HepG2 (cell line): ENCODE measurements at regions not wholly inside any gene's neighbourhood (a gene's known extent, or its start where the extent isn't known, plus 50 kb on each side); places are given as distances from the start of the nearest gene placed in this dataset.

Experiments used
- ATAC-seq: fragments of 200-7000 bp; cut with Tn5 transposase; 3 replicates; pipeline ENCODE4 v1.9.1; 2020; ENCODE audit warnings: mild to moderate bottlenecking, moderate library complexity
- BruUV-seq: library from RNA; stranded (reverse); fragments of 400-500 nt; replicated peaks from 2 replicates; lab custom pipeline; 2021; lab: Mats Ljungman, UMichigan
- CTCF ChIA-PET: fragments of 300-600 bp; formaldehyde crosslinking; extraction: SDS; loops from one replicate; lab custom pipeline; 2021; ENCODE audit warnings: low total read pairs, inconsistent platforms, low intra/inter-chr PET ratio; lab: Yijun Ruan, JAX
- POLR2A ChIA-PET: fragments of 350-600 bp; sonication (Branson Sonifier 250); formaldehyde crosslinking; loops from one replicate; lab custom pipeline; 2020; ENCODE audit warnings: antibody characterized with exemption, inconsistent platforms; lab: Yijun Ruan, JAX
- DNase-seq: peaks from one replicate; pipeline ENCODE4 v3.0.0-alpha.2; 2015; ENCODE audit warnings: low spot score
- FAIRE-seq: peaks from 3 replicates; lab custom pipeline; 2011; peaks lifted over from hg19 to GRCh38; lab: Jason Lieb, UNC
- H2AFZ ChIP-seq: one replicate; pipeline ENCODE4 v1.6.1; 2011; ENCODE audit warnings: low read length, inconsistent platforms
- H3K27ac ChIP-seq: fragments of 300-600 bp; 3 replicates; pipeline ENCODE4 v1.8.0; 2011; ENCODE audit warnings: mixed run types, mild to moderate bottlenecking, mixed read lengths, low read length, inconsistent platforms; ENCODE audit not compliant: insufficient read depth; ENCODE audit errors: extremely low read length
- H3K27me3 ChIP-seq, 2 experiments: fragments of 200-600 bp in 1 of 2; 2 replicates in 1 of 2; 3 replicates in 1 of 2; pipeline versions ENCODE4 v1.6.0 to v1.8.0; 2011; ENCODE audit warnings: low read length in 2 of 2, mild to moderate bottlenecking in 2 of 2, moderate library complexity in 2 of 2, inconsistent platforms in 1 of 2; ENCODE audit not compliant: insufficient read depth in 2 of 2, control insufficient read depth in 1 of 2
- H3K36me3 ChIP-seq, 2 experiments: fragments of 200-600 bp in 1 of 2; replicated peaks in 1 of 2; 2 replicates in 1 of 2; 3 replicates in 1 of 2; pipeline versions ENCODE4 v1.5.1 to v1.8.0; 2011; ENCODE audit warnings: low read length in 2 of 2, inconsistent platforms in 1 of 2; ENCODE audit not compliant: insufficient read depth in 2 of 2, control insufficient read depth in 1 of 2
- H3K4me1 ChIP-seq: 2 replicates; pipeline ENCODE4 v1.5.1; 2012; ENCODE audit warnings: low read length, inconsistent platforms; ENCODE audit not compliant: insufficient read depth
- H3K4me2 ChIP-seq: 2 replicates; pipeline ENCODE4 v1.6.0; 2011; ENCODE audit warnings: low read depth, low read length, inconsistent platforms
- H3K4me3 ChIP-seq, 3 experiments: fragments of 200-600 bp in 1 of 3; sonication (generic), shearing (Covaris generic) in 1 of 3; replicated peaks in 1 of 3; 2 replicates each; pipeline ENCODE4 v1.5.1; 2011 to 2016; ENCODE audit warnings: low read length in 3 of 3, inconsistent platforms in 2 of 3, low read depth in 2 of 3, mild to moderate bottlenecking in 2 of 3, control low read depth in 1 of 3, mixed read lengths in 1 of 3; ENCODE audit not compliant: insufficient read depth in 1 of 3
- H3K79me2 ChIP-seq: one replicate; pipeline ENCODE4 v1.6.1; 2011; ENCODE audit warnings: low read length, inconsistent platforms; ENCODE audit not compliant: insufficient read depth
- H3K9ac ChIP-seq: 2 replicates; pipeline ENCODE4 v1.6.0; 2011; ENCODE audit warnings: mild to moderate bottlenecking, low read depth, low read length, inconsistent platforms; ENCODE audit not compliant: insufficient read depth
- H3K9me3 ChIP-seq: 2 replicates; pipeline ENCODE4 v1.5.1; 2012; ENCODE audit warnings: mild to moderate bottlenecking, low read length
- H4K20me1 ChIP-seq: 2 replicates; pipeline ENCODE4 v1.6.0; 2011; ENCODE audit warnings: inconsistent platforms, mild to moderate bottlenecking, low read length, moderate library complexity; ENCODE audit not compliant: insufficient read depth
- GPN1 ChIP-seq: sonication (generic); formaldehyde crosslinking; IDR thresholded peaks from 2 replicates; pipeline ENCODE4 v1.5.1; 2020; ENCODE audit warnings: missing genetic modification reagents, borderline replicate concordance
- MEIS2 ChIP-seq: sonication (generic); formaldehyde crosslinking; IDR thresholded peaks from 2 replicates; pipeline ENCODE4 v1.9.0; 2021; ENCODE audit warnings: mild to moderate bottlenecking, missing genetic modification reagents
- NFAT5 ChIP-seq: sonication (generic); formaldehyde crosslinking; IDR thresholded peaks from 2 replicates; pipeline ENCODE4 v1.4.0; 2020; ENCODE audit warnings: missing genetic modification reagents
- SMYD3 ChIP-seq: sonication (generic); formaldehyde crosslinking; IDR thresholded peaks from 2 replicates; pipeline ENCODE4 v1.8.1; 2023; ENCODE audit warnings: mild to moderate bottlenecking, missing genetic modification reagents
- ZFP90 ChIP-seq: sonication (generic); formaldehyde crosslinking; IDR thresholded peaks from 2 replicates; pipeline ENCODE4 v1.8.0; 2022; ENCODE audit warnings: missing genetic modification reagents, mild to moderate bottlenecking, inconsistent platforms, borderline replicate concordance
- ZKSCAN5 ChIP-seq: sonication (generic); formaldehyde crosslinking; IDR thresholded peaks from 2 replicates; pipeline ENCODE4 v1.5.1; 2020; ENCODE audit warnings: mild to moderate bottlenecking, missing genetic modification reagents
- ZNF563 ChIP-seq: sonication (generic); formaldehyde crosslinking; IDR thresholded peaks from 2 replicates; pipeline ENCODE4 v1.8.0; 2022; ENCODE audit warnings: mild to moderate bottlenecking, moderate library complexity, missing genetic modification reagents
- ZNF781 ChIP-seq: sonication (generic); formaldehyde crosslinking; IDR thresholded peaks from 2 replicates; pipeline ENCODE4 v1.5.1; 2020; ENCODE audit warnings: borderline replicate concordance, mild to moderate bottlenecking, missing genetic modification reagents; ENCODE audit errors: not compliant biosample characterization
- WGBS: methylation state at CpG from one replicate; pipeline ENCODE4 v1.1.6; 2017; ENCODE audit warnings: low lambda C conversion rate; 5-methylcytosine and 5-hydroxymethylcytosine counted together
- in situ Hi-C: cut with HindIII; loops from 2 replicates; pipeline ENCODE4 v1.10.0; 2017; ENCODE audit warnings: low pct_unique_long_range_greater_than_20kb; ENCODE audit not compliant: extremely low pct_ligation_motif_present
- intact Hi-C: fragments of 100-400 bp; cut with micrococcal nuclease; formaldehyde crosslinking; loops from one replicate; pipeline ENCODE4 v1.10.0; 2022; ENCODE audit not compliant: unreplicated experiment
- TF ChIP-seq, protein P1 (sequence below): sonication (generic); formaldehyde crosslinking; IDR thresholded peaks from 2 replicates; pipeline ENCODE4 v1.4.0; 2020; ENCODE audit warnings: mild to moderate bottlenecking, low read depth, missing genetic modification reagents

DNA sequence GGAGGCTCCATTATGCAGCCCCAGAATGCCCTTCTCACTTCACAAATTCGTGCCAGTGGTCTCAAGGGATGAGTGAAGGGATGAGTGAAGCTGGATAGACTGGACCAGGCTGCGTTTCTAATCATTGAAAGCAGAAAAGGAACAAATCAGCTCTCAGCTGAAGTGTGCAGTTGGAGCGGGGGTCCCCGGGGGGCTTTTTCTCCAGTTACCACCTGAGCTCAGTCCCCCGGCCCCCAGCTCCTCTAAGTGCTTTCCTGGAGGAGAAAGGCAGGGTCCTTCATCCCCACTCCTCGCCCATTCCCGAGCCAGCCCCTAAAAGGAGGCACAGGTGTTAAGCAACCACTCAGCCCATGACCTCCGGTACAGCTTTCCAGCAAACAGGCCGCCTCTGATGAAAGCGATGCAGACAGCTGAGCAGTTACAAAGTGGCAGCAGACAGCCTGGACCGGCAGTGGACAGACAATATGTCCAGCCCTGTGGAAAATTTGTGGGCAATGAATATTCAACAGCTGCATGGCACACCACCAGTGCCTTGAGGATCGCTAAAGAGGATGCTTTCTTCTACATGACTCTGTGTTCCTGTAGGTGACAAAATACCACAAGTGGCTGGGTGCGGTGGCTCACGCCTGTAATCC is 110.7 kb upstream of the UBL3 start:
- Histone ChIP-seq H3K4me3 (no peak overlapping the region), H3K79me2 (no peaks in the 10 kb centered on the region), H4K20me1 (no peaks in the 10 kb centered on the region), H2AFZ (no peak overlapping the region), H3K4me2 (no peak overlapping the region), H3K4me1 (no peaks in the 10 kb centered on the region), H3K9me3 (no peaks in the 10 kb centered on the region), H3K36me3 (no peaks in the 10 kb centered on the region), H3K27me3 (peaks cover 0 to 12% of the 10 kb centered on the region in 2 experiments; a peak in 2 of 5 replicates), H3K9ac (no peak overlapping the region), H3K27ac (no peak overlapping the region)
- ChIA-PET CTCF (no interaction called here), POLR2A (no interaction called here)
- no peak for FAIRE-seq
- intact Hi-C loops = no loop called here
- DNase-seq = no peak
- ATAC-seq = peak; percentile 50; the same call in 2 of the 3 replicates
- no TSS peak for BruUV-seq
- 13% methylated on average over 10 of the region's 14 CpGs for WGBS
- in situ Hi-C loops = no loop called here
- no peak for TF ChIP-seq MEIS2 (CRISPR knock-in tag)
- TF ChIP-seq ZFP90 (CRISPR knock-in tag) = no peak
- no peak for TF ChIP-seq ZNF563 (CRISPR knock-in tag)
- TF ChIP-seq, protein P1, sequence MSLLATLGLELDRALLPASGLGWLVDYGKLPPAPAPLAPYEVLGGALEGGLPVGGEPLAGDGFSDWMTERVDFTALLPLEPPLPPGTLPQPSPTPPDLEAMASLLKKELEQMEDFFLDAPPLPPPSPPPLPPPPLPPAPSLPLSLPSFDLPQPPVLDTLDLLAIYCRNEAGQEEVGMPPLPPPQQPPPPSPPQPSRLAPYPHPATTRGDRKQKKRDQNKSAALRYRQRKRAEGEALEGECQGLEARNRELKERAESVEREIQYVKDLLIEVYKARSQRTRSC = no peak
- TF ChIP-seq GPN1 (CRISPR knock-in tag) = no peak
- no peak for TF ChIP-seq ZNF781
- no peak for TF ChIP-seq SMYD3 (CRISPR knock-in tag)
- TF ChIP-seq ZKSCAN5 (CRISPR knock-in tag) = no peak
- TF ChIP-seq NFAT5 (CRISPR knock-in tag) = no peak
